ENCODE measurements at regions not wholly inside any gene's neighbourhood (a gene's known extent, or its start where the extent isn't known, plus 50 kb on each side); places are given as distances from the start of the nearest gene placed in this dataset.

DNA sequence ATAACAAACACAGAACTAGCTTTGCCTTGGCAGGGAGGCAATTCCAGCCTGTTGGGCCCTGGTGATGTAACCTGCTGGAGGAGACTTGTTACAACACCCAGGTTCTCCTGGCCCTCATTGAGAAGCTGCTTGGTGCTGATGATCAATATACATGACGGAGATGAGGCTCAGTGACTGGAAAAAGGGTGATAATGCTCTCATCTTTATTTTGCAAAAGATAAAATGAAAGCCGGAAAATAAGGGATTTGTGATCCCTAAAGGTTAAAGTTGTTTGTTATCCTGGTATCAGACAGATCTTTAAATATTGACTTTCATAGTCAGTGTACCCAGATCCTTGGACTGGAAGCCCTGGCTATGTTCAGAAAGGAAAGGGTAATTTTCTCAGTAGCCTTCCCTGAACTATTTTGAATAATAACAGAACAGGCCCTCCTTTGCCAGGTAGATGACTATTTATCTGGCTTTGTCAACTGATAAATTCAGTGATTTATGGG is 118.9 kb upstream of the MEIS2 start:
- POLR2A ChIA-PET: no interaction called here
- TF ChIP-seq POLR2AphosphoS5 (IDR thresholded peaks at IDR 0.05; ENCODE audit: low read depth, low read length): no peak
- TF ChIP-seq, protein P1, sequence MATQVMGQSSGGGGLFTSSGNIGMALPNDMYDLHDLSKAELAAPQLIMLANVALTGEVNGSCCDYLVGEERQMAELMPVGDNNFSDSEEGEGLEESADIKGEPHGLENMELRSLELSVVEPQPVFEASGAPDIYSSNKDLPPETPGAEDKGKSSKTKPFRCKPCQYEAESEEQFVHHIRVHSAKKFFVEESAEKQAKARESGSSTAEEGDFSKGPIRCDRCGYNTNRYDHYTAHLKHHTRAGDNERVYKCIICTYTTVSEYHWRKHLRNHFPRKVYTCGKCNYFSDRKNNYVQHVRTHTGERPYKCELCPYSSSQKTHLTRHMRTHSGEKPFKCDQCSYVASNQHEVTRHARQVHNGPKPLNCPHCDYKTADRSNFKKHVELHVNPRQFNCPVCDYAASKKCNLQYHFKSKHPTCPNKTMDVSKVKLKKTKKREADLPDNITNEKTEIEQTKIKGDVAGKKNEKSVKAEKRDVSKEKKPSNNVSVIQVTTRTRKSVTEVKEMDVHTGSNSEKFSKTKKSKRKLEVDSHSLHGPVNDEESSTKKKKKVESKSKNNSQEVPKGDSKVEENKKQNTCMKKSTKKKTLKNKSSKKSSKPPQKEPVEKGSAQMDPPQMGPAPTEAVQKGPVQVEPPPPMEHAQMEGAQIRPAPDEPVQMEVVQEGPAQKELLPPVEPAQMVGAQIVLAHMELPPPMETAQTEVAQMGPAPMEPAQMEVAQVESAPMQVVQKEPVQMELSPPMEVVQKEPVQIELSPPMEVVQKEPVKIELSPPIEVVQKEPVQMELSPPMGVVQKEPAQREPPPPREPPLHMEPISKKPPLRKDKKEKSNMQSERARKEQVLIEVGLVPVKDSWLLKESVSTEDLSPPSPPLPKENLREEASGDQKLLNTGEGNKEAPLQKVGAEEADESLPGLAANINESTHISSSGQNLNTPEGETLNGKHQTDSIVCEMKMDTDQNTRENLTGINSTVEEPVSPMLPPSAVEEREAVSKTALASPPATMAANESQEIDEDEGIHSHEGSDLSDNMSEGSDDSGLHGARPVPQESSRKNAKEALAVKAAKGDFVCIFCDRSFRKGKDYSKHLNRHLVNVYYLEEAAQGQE (IDR thresholded peaks at IDR 0.05; ENCODE audit: insufficient read depth in 1 of 2, low read depth in 2 of 2, low read length in 1 of 2): no peak
- no peak for TF ChIP-seq CTCF (IDR thresholded peaks at IDR 0.05)
- TF ChIP-seq SIN3A (IDR thresholded peaks at IDR 0.05; ENCODE audit: borderline replicate concordance, insufficient read depth, low read depth, low read length): no peak
- no peak for TF ChIP-seq TCF7L2 (IDR thresholded peaks at IDR 0.05; ENCODE audit: low read depth, low read length)
- DNase-seq (ENCODE audit: low read depth, low spot score): no peak
- no peaks in the 10 kb centered on the region for H3K36me3 ChIP-seq (ENCODE audit: control insufficient read depth, insufficient read depth, low read length)
- in situ Hi-C loops (cut with HindIII; ENCODE audit: low pct_unique_long_range_greater_than_20kb, low sequenced_read_pairs) (no loop called here), intact Hi-C loops (cut with micrococcal nuclease; ENCODE audit: unreplicated experiment) (no loop called here)
- no peaks in the 10 kb centered on the region for H3K4me1 ChIP-seq (ENCODE audit: control insufficient read depth, insufficient read depth, low read length)
- CTCF ChIA-PET: no interaction called here
- no peak for ATAC-seq
- no peaks in the 10 kb centered on the region for H3K9me3 ChIP-seq (ENCODE audit: control insufficient read depth, insufficient read depth, low read depth, low read length)
- no TSS peak for BruUV-seq (replicated peaks)
- H3K27ac ChIP-seq (ENCODE audit: low read length): no peak overlapping the region
- H3K4me3 ChIP-seq (ENCODE audit: low read depth in 2 of 2, low read length in 2 of 2): no peak overlapping the region
- no peaks in the 10 kb centered on the region for H3K27me3 ChIP-seq (ENCODE audit: control insufficient read depth, insufficient read depth, low read length)

DNA sequence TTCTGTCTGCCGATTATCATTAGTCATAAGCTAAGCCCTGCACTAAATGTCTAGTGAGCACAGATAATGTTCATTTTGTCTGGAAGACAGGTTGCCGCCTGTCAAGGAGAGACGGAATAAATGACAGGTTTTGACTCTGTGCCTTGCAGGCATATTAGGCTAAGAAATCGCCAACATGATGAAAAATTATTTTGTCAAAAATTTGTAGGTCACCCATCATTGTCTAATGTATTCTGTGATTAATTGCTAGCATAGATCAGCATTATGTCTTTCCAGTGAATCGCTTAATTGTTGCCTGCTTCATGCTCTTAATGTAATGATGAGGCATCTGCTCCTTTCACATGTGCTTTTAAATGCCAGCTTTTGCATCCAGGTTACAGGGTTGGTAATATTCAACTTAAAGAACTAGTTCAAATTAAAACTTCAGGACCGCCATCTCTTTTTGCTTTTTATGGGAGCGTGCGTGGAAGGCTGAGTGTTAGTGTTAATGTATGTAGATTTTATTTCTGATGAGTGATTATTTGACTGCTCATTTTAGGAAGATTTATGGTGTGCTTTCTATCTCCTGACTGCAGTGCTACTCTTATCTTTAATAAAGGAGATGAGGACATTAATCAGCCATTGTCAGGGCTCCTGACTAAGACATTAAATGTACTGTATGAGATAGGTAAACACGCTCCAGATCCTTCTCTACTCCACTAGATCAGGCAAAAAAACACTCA is 120.8 kb upstream of the MEIS2 start:
- intact Hi-C loops (cut with micrococcal nuclease; ENCODE audit: unreplicated experiment) (no loop called here), in situ Hi-C loops (cut with HindIII; ENCODE audit: low pct_unique_long_range_greater_than_20kb, low sequenced_read_pairs) (no loop called here)
- BruUV-seq (replicated peaks): no TSS peak
- no peaks in the 10 kb centered on the region for H3K36me3 ChIP-seq (ENCODE audit: control insufficient read depth, insufficient read depth, low read length)
- DNase-seq (ENCODE audit: low read depth, low spot score) (no peak), ATAC-seq (no peak)
- TF ChIP-seq POLR2AphosphoS5 (IDR thresholded peaks at IDR 0.05; ENCODE audit: low read depth, low read length) (no peak), TCF7L2 (IDR thresholded peaks at IDR 0.05; ENCODE audit: low read depth, low read length) (no peak), CTCF (IDR thresholded peaks at IDR 0.05) (no peak), SIN3A (IDR thresholded peaks at IDR 0.05; ENCODE audit: borderline replicate concordance, insufficient read depth, low read depth, low read length) (no peak)
- TF ChIP-seq, protein P1 (IDR thresholded peaks at IDR 0.05; ENCODE audit: insufficient read depth in 1 of 2, low read depth in 2 of 2, low read length in 1 of 2): no peak
- no peak overlapping the region; a peak in 1 of 4 replicates for H3K4me3 ChIP-seq (ENCODE audit: low read depth in 2 of 2, low read length in 2 of 2)
- H3K4me1 ChIP-seq (ENCODE audit: control insufficient read depth, insufficient read depth, low read length): no peaks in the 10 kb centered on the region
- no peaks in the 10 kb centered on the region for H3K27me3 ChIP-seq (ENCODE audit: control insufficient read depth, insufficient read depth, low read length)
- CTCF ChIA-PET: no interaction called here
- H3K9me3 ChIP-seq (ENCODE audit: control insufficient read depth, insufficient read depth, low read depth, low read length): no peaks in the 10 kb centered on the region
- no peak overlapping the region for H3K27ac ChIP-seq (ENCODE audit: low read length)
- POLR2A ChIA-PET: no interaction called here

Measured in Panc1 (cell line).